Endodermal cell (in vitro differentiated cells): ENCODE measurements at regions not wholly inside any gene's neighbourhood (a gene's known extent, or its start where the extent isn't known, plus 50 kb on each side); places are given as distances from the start of the nearest gene placed in this dataset.

Experiments used
- DNase-seq: peaks from one replicate; pipeline ENCODE4 v3.0.0-alpha.2; 2017
- H3K27ac ChIP-seq: 2 replicates; pipeline ENCODE4 v1.5.1; 2013; ENCODE audit warnings: mild to moderate bottlenecking, low read depth, low read length, moderate library complexity
- H3K27me3 ChIP-seq: 2 replicates; pipeline ENCODE4 v1.6.1; 2013; ENCODE audit warnings: mild to moderate bottlenecking, low read length, moderate library complexity; ENCODE audit not compliant: insufficient read depth, control insufficient read depth, poor library complexity, severe bottlenecking
- H3K36me3 ChIP-seq: 2 replicates; pipeline ENCODE4 v1.7.0; 2013; ENCODE audit warnings: mild to moderate bottlenecking, low read length, moderate library complexity; ENCODE audit not compliant: control insufficient read depth, insufficient read depth
- H3K4me1 ChIP-seq: one replicate; pipeline ENCODE4 v1.7.0; 2013; ENCODE audit warnings: low read length; ENCODE audit not compliant: control insufficient read depth, insufficient read depth
- H3K4me3 ChIP-seq: 2 replicates; pipeline ENCODE4 v1.5.1; 2013; ENCODE audit warnings: mild to moderate bottlenecking, low read length, moderate library complexity
- H3K9ac ChIP-seq: 2 replicates; pipeline ENCODE4 v1.6.1; 2013; ENCODE audit warnings: mild to moderate bottlenecking, low read length, moderate library complexity; ENCODE audit not compliant: poor library complexity, severe bottlenecking; ENCODE audit errors: extremely low read depth
- H3K9me3 ChIP-seq: 2 replicates; pipeline ENCODE4 v1.6.1; 2013; ENCODE audit warnings: mild to moderate bottlenecking, low read length, moderate library complexity; ENCODE audit not compliant: control insufficient read depth
- H3K27ac Mint-ChIP-seq: 2 replicates; pipeline ENCODE4 v1.8.0; 2020; ENCODE audit warnings: mixed read lengths
- H3K27me3 Mint-ChIP-seq: 2 replicates; pipeline ENCODE4 v1.8.0; 2021; ENCODE audit warnings: mild to moderate bottlenecking, mixed read lengths; ENCODE audit not compliant: insufficient read depth
- H3K36me3 Mint-ChIP-seq: 2 replicates; pipeline ENCODE4 v1.8.0; 2020; ENCODE audit warnings: low read depth, mixed read lengths
- H3K4me1 Mint-ChIP-seq: 2 replicates; pipeline ENCODE4 v1.8.0; 2020; ENCODE audit warnings: mixed read lengths
- H3K4me3 Mint-ChIP-seq: 2 replicates; pipeline ENCODE4 v1.8.0; 2020; ENCODE audit warnings: mild to moderate bottlenecking, moderate library complexity, mixed read lengths
- H3K9me3 Mint-ChIP-seq: 2 replicates; pipeline ENCODE4 v1.8.0; 2020; ENCODE audit warnings: mild to moderate bottlenecking, mixed read lengths
- WGBS, 2 experiments: methylation state at CpG; one replicate each; pipeline versions ENCODE4 v1.1.5 to v1.1.7; 2013; ENCODE audit warnings: missing lambda C conversion rate in 2 of 2, mixed read lengths in 1 of 2; ENCODE audit not compliant: insufficient coverage in 1 of 2, insufficient read length in 1 of 2; 5-methylcytosine and 5-hydroxymethylcytosine counted together
- TF ChIP-seq, protein P1 (sequence below): fragments of 200-600 bp; sonication (generic); conservative IDR thresholded peaks from 2 replicates; pipeline ENCODE4 v1.5.0; 2021; ENCODE audit warnings: antibody characterized with exemption, mild to moderate bottlenecking

DNA sequence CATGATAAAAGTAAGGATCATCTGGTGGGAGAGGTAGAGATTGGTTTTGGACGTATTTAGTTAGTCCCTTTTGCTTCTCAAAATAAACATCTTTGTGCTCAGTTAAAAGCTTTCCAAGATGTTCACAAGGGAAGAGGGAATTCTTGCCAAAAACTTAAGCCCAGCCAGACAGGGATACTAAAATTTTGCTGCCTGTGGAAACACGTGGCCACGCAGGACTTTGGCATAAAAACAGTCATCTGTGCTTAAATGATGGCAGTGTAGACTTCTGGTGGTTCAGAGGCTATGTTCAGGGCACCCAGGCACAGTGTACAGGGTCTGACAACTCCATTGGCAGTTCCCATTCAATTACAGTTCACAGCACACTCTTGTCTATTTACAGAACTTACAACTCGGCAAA is 93.2 kb upstream of the JADE1 start:
- H3K27ac Mint-ChIP-seq, result no peak overlapping the region
- peaks cover 3% of the 10 kb centered on the region for H3K9me3 Mint-ChIP-seq
- H3K36me3 ChIP-seq, result no peaks in the 10 kb centered on the region
- H3K4me1 Mint-ChIP-seq, result peaks cover 4% of the 10 kb centered on the region
- no peaks in the 10 kb centered on the region for H3K27me3 Mint-ChIP-seq
- no peak overlapping the region for H3K9ac ChIP-seq
- DNase-seq, result no peak
- no peaks in the 10 kb centered on the region for H3K27me3 ChIP-seq
- H3K4me1 ChIP-seq, result no peaks in the 10 kb centered on the region
- no peaks in the 10 kb centered on the region for H3K9me3 ChIP-seq
- no peak overlapping the region for H3K27ac ChIP-seq
- no peaks in the 10 kb centered on the region for H3K36me3 Mint-ChIP-seq
- H3K4me3 Mint-ChIP-seq, result no peak overlapping the region
- no peak overlapping the region for H3K4me3 ChIP-seq
- 88 to 100% methylated on average over 3 to 4 of the region's 4 CpGs for whole genome bisulfite sequencing, 2 experiments
- TF ChIP-seq, protein P1, sequence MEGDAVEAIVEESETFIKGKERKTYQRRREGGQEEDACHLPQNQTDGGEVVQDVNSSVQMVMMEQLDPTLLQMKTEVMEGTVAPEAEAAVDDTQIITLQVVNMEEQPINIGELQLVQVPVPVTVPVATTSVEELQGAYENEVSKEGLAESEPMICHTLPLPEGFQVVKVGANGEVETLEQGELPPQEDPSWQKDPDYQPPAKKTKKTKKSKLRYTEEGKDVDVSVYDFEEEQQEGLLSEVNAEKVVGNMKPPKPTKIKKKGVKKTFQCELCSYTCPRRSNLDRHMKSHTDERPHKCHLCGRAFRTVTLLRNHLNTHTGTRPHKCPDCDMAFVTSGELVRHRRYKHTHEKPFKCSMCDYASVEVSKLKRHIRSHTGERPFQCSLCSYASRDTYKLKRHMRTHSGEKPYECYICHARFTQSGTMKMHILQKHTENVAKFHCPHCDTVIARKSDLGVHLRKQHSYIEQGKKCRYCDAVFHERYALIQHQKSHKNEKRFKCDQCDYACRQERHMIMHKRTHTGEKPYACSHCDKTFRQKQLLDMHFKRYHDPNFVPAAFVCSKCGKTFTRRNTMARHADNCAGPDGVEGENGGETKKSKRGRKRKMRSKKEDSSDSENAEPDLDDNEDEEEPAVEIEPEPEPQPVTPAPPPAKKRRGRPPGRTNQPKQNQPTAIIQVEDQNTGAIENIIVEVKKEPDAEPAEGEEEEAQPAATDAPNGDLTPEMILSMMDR, result no peak

DNA sequence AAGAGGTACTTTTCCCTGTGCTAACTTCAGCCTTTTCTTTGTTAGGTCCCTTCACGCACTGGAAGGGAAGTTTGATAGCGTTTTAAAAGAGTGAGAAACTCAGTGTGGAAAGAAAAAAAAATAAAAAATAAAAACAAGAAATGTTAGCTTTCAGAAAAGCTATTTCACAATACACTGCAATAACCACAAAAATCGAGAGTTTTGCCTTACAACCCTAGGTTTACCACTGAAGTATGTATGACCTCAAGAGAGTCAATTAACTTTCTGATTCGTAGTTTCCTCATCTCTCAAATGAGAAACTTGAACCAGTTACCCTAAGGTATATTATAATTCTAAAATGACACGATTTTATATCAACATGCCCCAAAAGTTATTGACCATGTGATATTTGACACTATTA is 93.9 kb upstream of the JADE1 start:
- Mint-ChIP-seq H3K27me3 (no peaks in the 10 kb centered on the region), H3K27ac (no peak overlapping the region), H3K4me3 (no peak overlapping the region), H3K36me3 (no peaks in the 10 kb centered on the region), H3K4me1 (peaks cover 4% of the 10 kb centered on the region), H3K9me3 (peaks cover 3% of the 10 kb centered on the region)
- TF ChIP-seq, protein P1, result no peak
- WGBS, 2 experiments, result 92 to 100% methylated on average over 1 to 5 of the region's 5 CpGs
- H3K9ac ChIP-seq, result no peak overlapping the region
- H3K4me1 ChIP-seq, result no peaks in the 10 kb centered on the region
- no peaks in the 10 kb centered on the region for H3K36me3 ChIP-seq
- DNase-seq, result no peak
- no peaks in the 10 kb centered on the region for H3K9me3 ChIP-seq
- H3K4me3 ChIP-seq, result no peak overlapping the region
- no peaks in the 10 kb centered on the region for H3K27me3 ChIP-seq
- no peak overlapping the region for H3K27ac ChIP-seq

DNA sequence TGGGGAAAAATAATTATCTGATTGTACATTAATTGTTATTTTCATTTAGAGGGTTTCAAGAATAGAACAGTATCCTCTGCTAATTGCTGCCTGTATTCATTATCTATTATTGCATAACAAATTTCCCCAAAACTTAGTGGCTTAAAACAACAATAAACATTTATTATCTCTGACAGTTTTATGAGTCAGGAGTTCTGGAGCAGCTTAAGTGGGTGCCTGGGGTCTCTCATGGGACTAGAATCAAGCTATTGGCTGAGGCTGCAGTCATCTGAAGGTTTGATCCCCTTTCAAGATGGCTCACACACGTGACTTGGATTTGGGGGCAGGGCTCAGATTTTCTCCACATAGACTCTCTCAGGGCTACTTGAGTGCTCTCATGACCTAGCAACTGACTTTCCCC is 98.1 kb upstream of the JADE1 start:
- Histone ChIP-seq H3K27ac (no peak overlapping the region), H3K4me3 (no peak overlapping the region), H3K4me1 (no peaks in the 10 kb centered on the region), H3K27me3 (no peaks in the 10 kb centered on the region), H3K36me3 (no peaks in the 10 kb centered on the region), H3K9ac (no peak overlapping the region), H3K9me3 (no peaks in the 10 kb centered on the region)
- Mint-ChIP-seq H3K27me3 (no peaks in the 10 kb centered on the region), H3K9me3 (peaks cover 3% of the 10 kb centered on the region), H3K27ac (no peak overlapping the region), H3K36me3 (no peaks in the 10 kb centered on the region), H3K4me3 (no peak overlapping the region), H3K4me1 (peaks cover 8% of the 10 kb centered on the region)
- WGBS, 2 experiments, result 96 to 100% methylated on average over 1 of the region's 1 CpG
- TF ChIP-seq, protein P1, result no peak
- DNase-seq, result no peak
